ENCODE measurements at regions not wholly inside any gene's neighbourhood (a gene's known extent, or its start where the extent isn't known, plus 50 kb on each side); places are given as distances from the start of the nearest gene placed in this dataset.

GRCh38 chr3:64390893-64391292 lies 165.6 kb upstream of the PRICKLE2 start:
- in situ Hi-C loops (cut with MboI; ENCODE audit: low pct_unique_long_range_greater_than_20kb, low sequenced_read_pairs, unreplicated experiment): loop anchor here (25.0 kb wide), 1 partner anchor 354 kb away; no protein-coding TSS in a partner anchor
- TF ChIP-seq CTCF (IDR thresholded peaks at IDR 0.05; ENCODE audit: extremely low read depth, insufficient read depth, missing control alignments): no peak

GRCh38 chr3:64388886-64389285 lies 163.6 kb upstream of the PRICKLE2 start:
- TF ChIP-seq CTCF (IDR thresholded peaks at IDR 0.05; ENCODE audit: extremely low read depth, insufficient read depth, missing control alignments): no peak
- in situ Hi-C loops (cut with MboI; ENCODE audit: low pct_unique_long_range_greater_than_20kb, low sequenced_read_pairs, unreplicated experiment): loop anchor here (25.0 kb wide), 1 partner anchor 352 kb away; no protein-coding TSS in a partner anchor
- DNase-seq (ENCODE audit: low spot score): no peak

More at GRCh38 chr3:64390893-64391292, 165.6 kb upstream of the PRICKLE2 start:
- no peak for DNase-seq (ENCODE audit: low spot score)

- in situ Hi-C loops (cut with MboI; ENCODE audit: low pct_unique_long_range_greater_than_20kb, low sequenced_read_pairs, unreplicated experiment): loop anchor here (25.0 kb wide), 1 partner anchor 350 kb away; no protein-coding TSS in a partner anchor
- DNase-seq (ENCODE audit: low spot score): no peak
Observed at GRCh38 chr3:64387688-64388087, 162.4 kb upstream of the PRICKLE2 start.

GRCh38 chr3:64385277-64385676 lies 160.0 kb upstream of the PRICKLE2 start:
- DNase-seq (ENCODE audit: low spot score): no peak
- in situ Hi-C loops (cut with MboI; ENCODE audit: low pct_unique_long_range_greater_than_20kb, low sequenced_read_pairs, unreplicated experiment): loop anchor here (25.0 kb wide), 1 partner anchor 348 kb away; no protein-coding TSS in a partner anchor
- no peak for TF ChIP-seq CTCF (IDR thresholded peaks at IDR 0.05; ENCODE audit: extremely low read depth, insufficient read depth, missing control alignments)

More at GRCh38 chr3:64387688-64388087, 162.4 kb upstream of the PRICKLE2 start:
- TF ChIP-seq CTCF (IDR thresholded peaks at IDR 0.05; ENCODE audit: extremely low read depth, insufficient read depth, missing control alignments): no peak

- no peak for DNase-seq (ENCODE audit: low spot score)
- in situ Hi-C loops (cut with MboI; ENCODE audit: low pct_unique_long_range_greater_than_20kb, low sequenced_read_pairs, unreplicated experiment): loop anchor here (25.0 kb wide), 1 partner anchor 347 kb away; no protein-coding TSS in a partner anchor
- TF ChIP-seq CTCF (IDR thresholded peaks at IDR 0.05; ENCODE audit: extremely low read depth, insufficient read depth, missing control alignments): no peak
Observed at GRCh38 chr3:64384561-64384960, 159.3 kb upstream of the PRICKLE2 start.

GRCh38 chr3:64382153-64382552 lies 156.9 kb upstream of the PRICKLE2 start:
- DNase-seq (ENCODE audit: low spot score): no peak
- TF ChIP-seq CTCF (IDR thresholded peaks at IDR 0.05; ENCODE audit: extremely low read depth, insufficient read depth, missing control alignments): no peak
- in situ Hi-C loops (cut with MboI; ENCODE audit: low pct_unique_long_range_greater_than_20kb, low sequenced_read_pairs, unreplicated experiment): loop anchor here (25.0 kb wide), 1 partner anchor 345 kb away; no protein-coding TSS in a partner anchor
